Upper lobe of left lung (tissue), 6 donors: ENCODE measurements at regions not wholly inside any gene's neighbourhood (a gene's known extent, or its start where the extent isn't known, plus 50 kb on each side); places are given as distances from the start of the nearest gene placed in this dataset.

ENCODE experiments used
- ATAC-seq, 2 donors: fragments of 200-7000 bp; cut with Tn5 transposase; one replicate each; pipeline ENCODE4 v1.9.1; 2022; ENCODE audit warnings: mild to moderate bottlenecking in 2 of 2, moderate library complexity in 2 of 2; ENCODE audit not compliant: low FRiP score in 2 of 2
- DNase-seq, 2 donors: peaks; one replicate each; pipeline ENCODE4 v3.0.0-alpha.2; 2019 to 2020
- H3K27ac ChIP-seq, 4 donors: fragments of 200-600 bp; sonication (generic); one replicate each; pipeline ENCODE4 v1.5.1; 2016 to 2019
- H3K27me3 ChIP-seq, 4 donors: fragments of 200-600 bp; sonication (generic); one replicate each; pipeline ENCODE4 v1.5.1; 2017 to 2019
- H3K36me3 ChIP-seq, 4 donors: fragments of 200-600 bp; sonication (generic); one replicate each; pipeline ENCODE4 v1.5.1; 2016 to 2019
- H3K4me1 ChIP-seq, 4 donors: fragments of 200-600 bp; sonication (generic); one replicate each; pipeline ENCODE4 v1.5.1; 2018 to 2019
- H3K4me3 ChIP-seq, 4 donors: fragments of 200-600 bp; sonication (generic); one replicate each; pipeline ENCODE4 v1.5.1; 2017 to 2019; ENCODE audit warnings: mild to moderate bottlenecking in 2 of 4, moderate library complexity in 1 of 4
- H3K9me3 ChIP-seq, 4 donors: fragments of 200-600 bp; sonication (generic); one replicate each; pipeline ENCODE4 v1.5.1; 2018 to 2019
- CTCF ChIP-seq, 6 experiments: fragments of 450-650 bp in 4 of 6; fragments of 200-600 bp in 2 of 6; sonication (generic) in 2 of 6; IDR thresholded peaks; one replicate each; pipeline ENCODE4 v1.5.1; 2016 to 2019; ENCODE audit warnings: antibody characterized with exemption in 6 of 6
- EP300 ChIP-seq, 4 donors: sonication (generic); formaldehyde crosslinking; IDR thresholded peaks; one replicate each; pipeline ENCODE4 v1.5.1; 2017; ENCODE audit warnings: antibody characterized with exemption in 4 of 4, control low read depth in 2 of 4
- POLR2A ChIP-seq, 4 donors: fragments of 450-650 bp; IDR thresholded peaks; one replicate each; pipeline ENCODE4 v1.5.1; 2016 to 2017; ENCODE audit warnings: antibody characterized with exemption in 4 of 4, mild to moderate bottlenecking in 2 of 4
- POLR2AphosphoS5 ChIP-seq, 2 donors: sonication (generic); formaldehyde crosslinking; IDR thresholded peaks; one replicate each; pipeline ENCODE4 v1.5.1; 2017; ENCODE audit warnings: antibody characterized with exemption in 2 of 2
- WGBS, 2 donors: methylation state at CpG; one replicate each; pipeline ENCODE4 v1.1.5; 2017 to 2018; 5-methylcytosine and 5-hydroxymethylcytosine counted together
- donor health status: DM: no; HTN: no; CAD: no; lungs with moderate emphysema.
- donor health status: DM: no; HTN: yes; CAD: no; lungs with severe emphysema.

GRCh38 chr5:103464835-103465484 is 97.6 kb downstream of the NUDT12 start:
- TF ChIP-seq CTCF (IDR thresholded peaks at IDR 0.05) (no peak), POLR2A (IDR thresholded peaks at IDR 0.05) (no peak), EP300 (IDR thresholded peaks at IDR 0.05) (no peak), POLR2AphosphoS5 (IDR thresholded peaks at IDR 0.05) (no peak)
- no peak for ATAC-seq
- Histone ChIP-seq H3K27me3 (no peaks in the 10 kb centered on the region), H3K4me1 (no peaks in the 10 kb centered on the region), H3K36me3 (no peaks in the 10 kb centered on the region), H3K9me3 (no peaks in the 10 kb centered on the region), H3K4me3 (no peak overlapping the region), H3K27ac (no peak overlapping the region)
- WGBS, 2 donors: 82 to 87% methylated on average over 5 of the region's 5 CpGs
- DNase-seq: no peak

GRCh38 chr5:103463261-103463660 is 99.3 kb downstream of the NUDT12 start:
- Histone ChIP-seq H3K27me3 (no peaks in the 10 kb centered on the region), H3K27ac (no peak overlapping the region), H3K36me3 (no peaks in the 10 kb centered on the region), H3K4me1 (no peaks in the 10 kb centered on the region), H3K4me3 (no peak overlapping the region), H3K9me3 (no peaks in the 10 kb centered on the region)
- no peak for DNase-seq
- TF ChIP-seq CTCF (IDR thresholded peaks at IDR 0.05) (no peak), EP300 (IDR thresholded peaks at IDR 0.05) (no peak), POLR2A (IDR thresholded peaks at IDR 0.05) (no peak), POLR2AphosphoS5 (IDR thresholded peaks at IDR 0.05) (no peak)
- 90 to 97% methylated on average over 5 of the region's 5 CpGs for WGBS, 2 donors
- ATAC-seq: no peak

- WGBS, 2 donors: 12 to 27% methylated on average over 1 of the region's 1 CpG
- Histone ChIP-seq H3K9me3 (no peaks in the 10 kb centered on the region), H3K36me3 (no peaks in the 10 kb centered on the region), H3K27ac (no peak overlapping the region), H3K4me1 (no peaks in the 10 kb centered on the region), H3K4me3 (no peak overlapping the region), H3K27me3 (no peaks in the 10 kb centered on the region)
- DNase-seq (no peak), ATAC-seq (no peak)
- TF ChIP-seq EP300 (IDR thresholded peaks at IDR 0.05): no peak
- TF ChIP-seq CTCF (IDR thresholded peaks at IDR 0.05): no peak
- TF ChIP-seq POLR2A (IDR thresholded peaks at IDR 0.05): no peak
- no peak for TF ChIP-seq POLR2AphosphoS5 (IDR thresholded peaks at IDR 0.05)
Measured at GRCh38 chr5:103461243-103461642, 101.3 kb downstream of the NUDT12 start.

GRCh38 chr5:103458497-103459040 is 104.0 kb downstream of the NUDT12 start:
- H3K27ac ChIP-seq: no peak overlapping the region
- DNase-seq (no peak), ATAC-seq (no peak)
- no peaks in the 10 kb centered on the region for H3K27me3 ChIP-seq
- H3K4me1 ChIP-seq: no peaks in the 10 kb centered on the region
- H3K36me3 ChIP-seq: no peaks in the 10 kb centered on the region
- no peak for TF ChIP-seq CTCF (IDR thresholded peaks at IDR 0.05)
- H3K4me3 ChIP-seq: no peak overlapping the region
- 82% methylated on average over 3 of the region's 3 CpGs for WGBS, 2 donors
- no peaks in the 10 kb centered on the region for H3K9me3 ChIP-seq

GRCh38 chr5:103456476-103456875 is 106.1 kb downstream of the NUDT12 start:
- no peaks in the 10 kb centered on the region for H3K9me3 ChIP-seq
- DNase-seq (no peak), ATAC-seq (no peak)
- H3K27ac ChIP-seq: no peak overlapping the region
- no peaks in the 10 kb centered on the region for H3K27me3 ChIP-seq
- 85 to 88% methylated on average over 2 of the region's 2 CpGs for WGBS, 2 donors
- no peak for TF ChIP-seq CTCF (IDR thresholded peaks at IDR 0.05)
- no peak for TF ChIP-seq EP300 (IDR thresholded peaks at IDR 0.05)
- TF ChIP-seq POLR2AphosphoS5 (IDR thresholded peaks at IDR 0.05): no peak
- no peak for TF ChIP-seq POLR2A (IDR thresholded peaks at IDR 0.05)
- H3K36me3 ChIP-seq: no peaks in the 10 kb centered on the region
- no peak overlapping the region for H3K4me3 ChIP-seq
- no peaks in the 10 kb centered on the region for H3K4me1 ChIP-seq
